SK-N-SH treated with all-trans-retinoic acid at 6 μM for 48 hours (cell line): ENCODE measurements at regions not wholly inside any gene's neighbourhood (a gene's known extent, or its start where the extent isn't known, plus 50 kb on each side); places are given as distances from the start of the nearest gene placed in this dataset.

Experiments used
- ARNTL ChIP-seq: fragments of 450-650 bp; formaldehyde crosslinking; IDR thresholded peaks from 2 replicates; pipeline ENCODE4 v1.5.0; 2020; ENCODE audit warnings: low read depth, mild to moderate bottlenecking, moderate library complexity, borderline replicate concordance
- CREB5 ChIP-seq: fragments of 250-450 bp; sonication (Bioruptor Pico); IDR thresholded peaks from 2 replicates; pipeline ENCODE4 v1.5.1; 2020; ENCODE audit warnings: low read depth, mild to moderate bottlenecking, moderate library complexity
- CSRNP3 ChIP-seq: fragments of 250-450 bp; sonication (Bioruptor Pico); IDR thresholded peaks from 2 replicates; pipeline ENCODE4 v1.5.1; 2021; ENCODE audit warnings: mild to moderate bottlenecking, moderate library complexity
- ISL1 ChIP-seq: fragments of 250-450 bp; sonication (Bioruptor Pico); IDR thresholded peaks from 2 replicates; pipeline ENCODE4 v2.1.2; 2022; ENCODE audit warnings: mild to moderate bottlenecking, moderate library complexity
- PATZ1 ChIP-seq: fragments of 250-450 bp; sonication (Bioruptor Pico); IDR thresholded peaks from 2 replicates; pipeline ENCODE4 v1.8.0; 2020; ENCODE audit warnings: mild to moderate bottlenecking, moderate library complexity, borderline replicate concordance
- SNAI2 ChIP-seq: fragments of 250-450 bp; sonication (Bioruptor Pico); IDR thresholded peaks from 2 replicates; pipeline ENCODE4 v1.5.0; 2020; ENCODE audit warnings: mild to moderate bottlenecking, moderate library complexity
- TOX ChIP-seq: fragments of 250-450 bp; sonication (Bioruptor Pico); IDR thresholded peaks from 2 replicates; pipeline ENCODE4 v1.8.0; 2021; ENCODE audit warnings: mild to moderate bottlenecking, moderate library complexity, borderline replicate concordance
- ZFP3 ChIP-seq: fragments of 250-450 bp; sonication (Bioruptor Pico); IDR thresholded peaks from 2 replicates; pipeline ENCODE4 v1.5.0; 2020; ENCODE audit warnings: mild to moderate bottlenecking, moderate library complexity
- ZFP30 ChIP-seq: fragments of 450-650 bp; formaldehyde crosslinking; IDR thresholded peaks from 2 replicates; pipeline ENCODE4 v1.5.0; 2022; ENCODE audit warnings: mild to moderate bottlenecking, moderate library complexity

GRCh38 chr2:105671156-105671555, 73.6 kb upstream of the NCK2 start:
- TF ChIP-seq ARNTL (CRISPR knock-in tag) (no peak), ZFP30 (CRISPR knock-in tag) (no peak), PATZ1 (no peak), CSRNP3 (CRISPR knock-in tag) (no peak), ZFP3 (CRISPR knock-in tag) (no peak), SNAI2 (CRISPR knock-in tag) (no peak), TOX (CRISPR knock-in tag) (no peak), ISL1 (CRISPR knock-in tag) (no peak), CREB5 (CRISPR knock-in tag) (no peak)
